H1 (cell line): ENCODE measurements at regions not wholly inside any gene's neighbourhood (a gene's known extent, or its start where the extent isn't known, plus 50 kb on each side); places are given as distances from the start of the nearest gene placed in this dataset.

ENCODE experiments used
- MAFK ChIP-seq: IDR thresholded peaks from 2 replicates; pipeline ENCODE4 v1.6.1; 2012; ENCODE audit warnings: low read depth, mild to moderate bottlenecking, improper control_type of control experiment, low read length
- SP2 ChIP-seq: IDR thresholded peaks from 2 replicates; pipeline ENCODE4 v1.6.1; 2012; ENCODE audit warnings: mild to moderate bottlenecking, low read length, inconsistent platforms
- TBP ChIP-seq: IDR thresholded peaks from 2 replicates; pipeline ENCODE4 v1.6.1; 2011; ENCODE audit warnings: low read depth, low read length, improper control_type of control experiment

DNA sequence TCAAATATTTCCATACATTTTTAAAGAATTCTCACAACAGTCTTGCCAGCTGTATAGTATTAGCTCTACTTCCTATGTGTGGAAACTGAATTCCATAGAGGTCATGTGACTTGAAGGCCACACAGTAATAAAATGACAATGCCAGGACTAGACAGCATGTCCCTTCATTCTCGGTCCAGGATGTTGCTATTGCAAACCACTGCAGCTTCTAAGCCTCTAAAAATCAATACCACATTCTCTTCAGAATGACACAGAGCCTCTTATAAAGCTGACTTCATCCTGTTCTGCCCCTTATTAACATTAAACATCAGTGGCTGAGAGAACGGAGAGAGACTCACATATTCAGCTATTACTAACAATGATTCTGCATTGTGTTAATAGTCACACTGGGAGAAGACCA lies 240.3 kb upstream of the PEX5L start (continued):
- TF ChIP-seq MAFK (no peak), SP2 (no peak), TBP (no peak)
